Type B pancreatic cell (in vitro differentiated cells): ENCODE measurements at regions not wholly inside any gene's neighbourhood (a gene's known extent, or its start where the extent isn't known, plus 50 kb on each side); places are given as distances from the start of the nearest gene placed in this dataset.
"Not testable (repeated sequence)": the region's sequence is repeated elsewhere in the genome, so short reads cannot be mapped to it uniquely, and the experiment has no call there.

Experiments
- DNase-seq: peaks from one replicate; pipeline ENCODE4 v3.0.0; 2021; ENCODE audit warnings: mixed read lengths; ENCODE audit not compliant: unreplicated experiment; ENCODE audit errors: extremely low spot score
- H3K27ac Mint-ChIP-seq: 2 replicates; pipeline ENCODE4 v1.8.0; 2021; ENCODE audit warnings: mild to moderate bottlenecking, mixed read lengths
- H3K27me3 Mint-ChIP-seq: 2 replicates; pipeline ENCODE4 v1.8.0; 2021; ENCODE audit warnings: mixed read lengths
- H3K36me3 Mint-ChIP-seq: 2 replicates; pipeline ENCODE4 v1.8.0; 2021; ENCODE audit warnings: mixed read lengths
- H3K4me1 Mint-ChIP-seq: one replicate; pipeline ENCODE4 v1.8.0; 2021; ENCODE audit warnings: mixed read lengths; ENCODE audit not compliant: unreplicated experiment
- H3K4me3 Mint-ChIP-seq: 2 replicates; pipeline ENCODE4 v1.8.0; 2021; ENCODE audit warnings: mild to moderate bottlenecking, mixed read lengths
- H3K9me3 Mint-ChIP-seq: 2 replicates; pipeline ENCODE4 v1.8.0; 2021; ENCODE audit warnings: mixed read lengths
- TF ChIP-seq, protein P1 (sequence below): fragments of 200-600 bp; sonication (generic); conservative IDR thresholded peaks from 2 replicates; pipeline ENCODE4 v1.5.0; 2021; ENCODE audit warnings: antibody characterized with exemption, mild to moderate bottlenecking

- Mint-ChIP-seq H3K9me3 (no peaks in the 10 kb centered on the region), H3K27me3 (no peaks in the 10 kb centered on the region), H3K36me3 (no peaks in the 10 kb centered on the region), H3K4me3 (no peak overlapping the region), H3K4me1 (no peaks in the 10 kb centered on the region), H3K27ac (no peak overlapping the region)
- no peak for DNase-seq
- TF ChIP-seq, protein P1, sequence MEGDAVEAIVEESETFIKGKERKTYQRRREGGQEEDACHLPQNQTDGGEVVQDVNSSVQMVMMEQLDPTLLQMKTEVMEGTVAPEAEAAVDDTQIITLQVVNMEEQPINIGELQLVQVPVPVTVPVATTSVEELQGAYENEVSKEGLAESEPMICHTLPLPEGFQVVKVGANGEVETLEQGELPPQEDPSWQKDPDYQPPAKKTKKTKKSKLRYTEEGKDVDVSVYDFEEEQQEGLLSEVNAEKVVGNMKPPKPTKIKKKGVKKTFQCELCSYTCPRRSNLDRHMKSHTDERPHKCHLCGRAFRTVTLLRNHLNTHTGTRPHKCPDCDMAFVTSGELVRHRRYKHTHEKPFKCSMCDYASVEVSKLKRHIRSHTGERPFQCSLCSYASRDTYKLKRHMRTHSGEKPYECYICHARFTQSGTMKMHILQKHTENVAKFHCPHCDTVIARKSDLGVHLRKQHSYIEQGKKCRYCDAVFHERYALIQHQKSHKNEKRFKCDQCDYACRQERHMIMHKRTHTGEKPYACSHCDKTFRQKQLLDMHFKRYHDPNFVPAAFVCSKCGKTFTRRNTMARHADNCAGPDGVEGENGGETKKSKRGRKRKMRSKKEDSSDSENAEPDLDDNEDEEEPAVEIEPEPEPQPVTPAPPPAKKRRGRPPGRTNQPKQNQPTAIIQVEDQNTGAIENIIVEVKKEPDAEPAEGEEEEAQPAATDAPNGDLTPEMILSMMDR, result no peak
These were observed 210.0 kb upstream of the OBI1 start for GRCh38 chr13:78868991-78869390.

DNA sequence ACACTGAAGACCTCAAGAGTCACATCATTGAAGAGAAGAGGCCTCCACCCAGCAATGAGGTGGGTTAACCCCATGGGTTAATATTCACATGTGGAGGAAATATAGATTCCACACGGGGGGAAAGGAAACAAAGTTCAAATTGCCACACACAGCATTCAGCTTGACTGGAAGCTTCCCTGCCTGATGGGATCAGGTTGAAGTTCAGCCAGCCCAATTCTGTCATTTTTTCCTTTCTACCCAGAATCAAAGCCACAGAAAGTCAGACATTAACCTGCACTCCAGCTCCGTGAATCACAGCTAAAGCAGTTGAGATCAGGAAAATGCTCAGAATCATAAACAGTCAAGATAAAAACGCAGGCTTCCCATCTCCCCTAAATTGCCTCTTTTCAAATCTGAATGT, 208.7 kb upstream of the OBI1 start:
- TF ChIP-seq, protein P1, result no peak
- no peaks in the 10 kb centered on the region for H3K4me1 Mint-ChIP-seq
- no peaks in the 10 kb centered on the region for H3K9me3 Mint-ChIP-seq
- no peak overlapping the region for H3K4me3 Mint-ChIP-seq
- H3K27me3 Mint-ChIP-seq, result no peaks in the 10 kb centered on the region
- no peaks in the 10 kb centered on the region for H3K36me3 Mint-ChIP-seq
- no peak for DNase-seq
- H3K27ac Mint-ChIP-seq, result no peak overlapping the region

DNA sequence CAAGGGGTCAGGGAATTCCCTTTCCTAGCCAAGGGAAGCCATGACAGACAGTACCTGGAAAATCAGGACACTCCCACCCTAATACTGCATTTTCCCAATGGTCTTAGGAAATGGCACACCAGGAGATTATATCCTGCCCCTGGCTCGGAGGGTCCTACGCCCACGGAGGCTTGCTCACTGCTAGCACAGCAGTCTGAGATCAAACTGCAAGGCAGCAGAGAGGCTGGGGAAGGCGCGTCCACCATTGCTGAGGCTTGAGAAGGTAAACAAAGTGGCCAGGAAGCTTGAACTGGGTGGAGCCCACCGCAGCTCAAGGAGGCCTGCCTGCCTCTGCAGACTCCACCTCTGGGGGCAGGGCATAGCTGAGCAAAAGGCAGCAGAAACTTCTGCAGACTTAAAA, 207.1 kb upstream of the OBI1 start:
- not testable (repeated sequence) for H3K36me3 Mint-ChIP-seq, DNase-seq, H3K4me3 Mint-ChIP-seq, H3K27me3 Mint-ChIP-seq, H3K27ac Mint-ChIP-seq, H3K4me1 Mint-ChIP-seq, H3K9me3 Mint-ChIP-seq

DNA sequence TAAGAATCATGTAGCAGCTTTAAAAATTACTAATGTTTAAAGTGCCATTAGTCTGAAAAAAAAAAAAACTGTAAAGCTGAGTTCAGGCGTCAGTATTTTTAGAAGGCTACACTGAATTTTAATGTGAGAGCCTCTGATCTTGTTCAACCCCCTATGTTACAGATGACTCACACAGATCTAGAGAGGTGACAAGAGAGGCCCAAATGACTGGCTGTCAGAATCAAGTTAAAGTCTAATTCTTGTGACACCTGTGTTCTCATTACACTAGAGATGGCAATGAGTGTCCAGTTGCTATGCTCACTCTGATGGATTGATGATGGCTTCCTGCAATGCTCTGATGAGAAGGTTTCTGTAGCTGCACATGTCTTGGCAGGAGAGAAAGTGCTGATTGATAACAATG, 203.5 kb upstream of the OBI1 start:
- TF ChIP-seq, protein P1, result no peak
- Mint-ChIP-seq H3K4me3 (no peak overlapping the region), H3K4me1 (no peaks in the 10 kb centered on the region), H3K36me3 (no peaks in the 10 kb centered on the region), H3K9me3 (no peaks in the 10 kb centered on the region), H3K27ac (no peak overlapping the region), H3K27me3 (no peaks in the 10 kb centered on the region)
- no peak for DNase-seq

- DNase-seq, result no peak
- H3K36me3 Mint-ChIP-seq, result no peaks in the 10 kb centered on the region
- TF ChIP-seq, protein P1, result no peak
These were observed 193.8 kb upstream of the OBI1 start for GRCh38 chr13:78852709-78853108.

GRCh38 chr13:78845656-78846365, 186.9 kb upstream of the OBI1 start:
- Mint-ChIP-seq H3K27ac (no peak overlapping the region), H3K4me3 (no peak overlapping the region), H3K9me3 (peaks cover 4% of the 10 kb centered on the region), H3K36me3 (no peaks in the 10 kb centered on the region), H3K27me3 (no peaks in the 10 kb centered on the region), H3K4me1 (no peaks in the 10 kb centered on the region)
- TF ChIP-seq, protein P1, result no peak
- DNase-seq, result no peak

More at GRCh38 chr13:78852709-78853108, 193.8 kb upstream of the OBI1 start:
- H3K4me3 Mint-ChIP-seq, result no peak overlapping the region
- H3K4me1 Mint-ChIP-seq, result no peaks in the 10 kb centered on the region
- no peaks in the 10 kb centered on the region for H3K27me3 Mint-ChIP-seq
- no peak overlapping the region for H3K27ac Mint-ChIP-seq
- H3K9me3 Mint-ChIP-seq, result no peaks in the 10 kb centered on the region
